ENCODE measurements at regions not wholly inside any gene's neighbourhood (a gene's known extent, or its start where the extent isn't known, plus 50 kb on each side); places are given as distances from the start of the nearest gene placed in this dataset.

- TF ChIP-seq CEBPB (IDR thresholded peaks at IDR 0.05; ENCODE audit: low read depth, low read length) = no peak
Observed at GRCh38 chr20:16647875-16648597, 74.8 kb upstream of the KIF16B start (continued).
